CD4-positive, CD25-positive, alpha-beta regulatory T cell (primary cell): ENCODE measurements at regions not wholly inside any gene's neighbourhood (a gene's known extent, or its start where the extent isn't known, plus 50 kb on each side); places are given as distances from the start of the nearest gene placed in this dataset.

Experiments used
- ATAC-seq, 2 donors: fragments of 150-1000 bp; cut with Tn5 transposase; one replicate each; pipeline ENCODE4 v1.10.0; 2021; ENCODE audit warnings: low read depth in 2 of 2, moderate number of reproducible peaks in 2 of 2, moderate library complexity in 1 of 2
- DNase-seq, 3 donors: peaks; one replicate each; pipeline versions ENCODE4 v3.0.0 to v3.0.0-alpha.2; 2012 to 2022; ENCODE audit warnings: mixed read lengths in 1 of 3
- H3K27ac ChIP-seq: one replicate; pipeline ENCODE4 v1.7.0; 2013; ENCODE audit warnings: mild to moderate bottlenecking, low read length; ENCODE audit not compliant: insufficient read depth, poor library complexity, severe bottlenecking
- H3K27me3 ChIP-seq: one replicate; pipeline ENCODE4 v1.7.0; 2013; ENCODE audit warnings: low read length; ENCODE audit not compliant: control insufficient read depth, insufficient read depth
- H3K36me3 ChIP-seq: one replicate; pipeline ENCODE4 v1.7.0; 2013; ENCODE audit warnings: mild to moderate bottlenecking, low read length, moderate library complexity; ENCODE audit not compliant: control insufficient read depth, insufficient read depth
- H3K4me1 ChIP-seq: 2 replicates; pipeline ENCODE4 v1.7.0; 2013; ENCODE audit warnings: mild to moderate bottlenecking, low read length; ENCODE audit not compliant: insufficient read depth, control insufficient read depth, poor library complexity, severe bottlenecking
- H3K4me3 ChIP-seq: one replicate; pipeline ENCODE4 v1.7.0; 2013; ENCODE audit warnings: low read depth, mild to moderate bottlenecking, low read length, moderate library complexity
- H3K9me3 ChIP-seq, 2 experiments: 1 replicate in 1 of 2; 2 replicates in 1 of 2; pipeline ENCODE4 v1.7.0; 2013; ENCODE audit warnings: low read length in 2 of 2, mild to moderate bottlenecking in 1 of 2, moderate library complexity in 1 of 2; ENCODE audit not compliant: control insufficient read depth in 2 of 2
- H3K27ac Mint-ChIP-seq, 3 donors: one replicate each; pipeline ENCODE4 v1.8.0; 2020 to 2022; ENCODE audit warnings: mild to moderate bottlenecking in 3 of 3, mixed read lengths in 3 of 3, moderate library complexity in 2 of 3
- H3K27me3 Mint-ChIP-seq: one replicate; pipeline ENCODE4 v1.8.0; 2022; ENCODE audit warnings: mild to moderate bottlenecking, mixed read lengths
- H3K36me3 Mint-ChIP-seq: one replicate; pipeline ENCODE4 v1.8.0; 2020; ENCODE audit warnings: mixed read lengths
- H3K4me1 Mint-ChIP-seq, 4 donors: one replicate each; pipeline ENCODE4 v1.8.0; 2020 to 2022; ENCODE audit warnings: mixed read lengths in 4 of 4, mild to moderate bottlenecking in 1 of 4
- H3K4me3 Mint-ChIP-seq, 4 donors: one replicate each; pipeline ENCODE4 v1.8.0; 2020 to 2022; ENCODE audit warnings: mild to moderate bottlenecking in 4 of 4, mixed read lengths in 4 of 4, moderate library complexity in 3 of 4
- H3K9me3 Mint-ChIP-seq, 7 donors: one replicate each; pipeline ENCODE4 v1.8.0; 2020 to 2022; ENCODE audit warnings: mixed read lengths in 7 of 7, mild to moderate bottlenecking in 3 of 7, moderate library complexity in 2 of 7

- Mint-ChIP-seq H3K36me3 (no peaks in the 10 kb centered on the region), H3K27me3 (no peaks in the 10 kb centered on the region), H3K9me3 (peaks cover 0 to 21% (median 2%) of the 10 kb centered on the region in 7 donors), H3K27ac (no peak overlapping the region), H3K4me3 (no peak overlapping the region), H3K4me1 (no peaks in the 10 kb centered on the region)
- DNase-seq (no peak), ATAC-seq (no peak)
- Histone ChIP-seq H3K4me1 (no peaks in the 10 kb centered on the region), H3K4me3 (no peak overlapping the region), H3K36me3 (no peaks in the 10 kb centered on the region), H3K9me3 (peaks cover 0 to 6% of the 10 kb centered on the region in 2 experiments), H3K27me3 (no peaks in the 10 kb centered on the region), H3K27ac (no peak overlapping the region)
Measured at GRCh38 chr2:21966139-21966538, 842.4 kb downstream of the TDRD15 start.

DNA sequence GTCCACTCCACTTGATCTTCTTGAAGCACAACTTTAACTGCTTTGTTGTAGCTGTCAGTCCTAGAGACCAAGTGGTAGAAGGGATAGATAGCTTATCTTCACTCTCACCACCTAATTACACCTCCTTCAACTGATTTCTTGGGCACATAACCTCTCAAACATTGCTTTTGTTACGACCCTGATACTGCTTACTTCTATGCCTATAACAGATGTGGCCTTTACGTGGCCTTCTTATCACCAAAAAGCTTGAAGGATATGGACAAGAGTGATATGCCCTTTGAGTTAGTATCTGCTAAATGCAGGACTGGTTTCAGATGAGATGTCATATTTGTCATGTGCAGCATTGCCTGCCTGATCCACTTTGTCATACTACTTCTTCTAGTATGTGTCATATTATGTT, 847.2 kb downstream of the TDRD15 start:
- Histone ChIP-seq H3K4me3 (no peak overlapping the region), H3K9me3 (peaks cover 0 to 6% of the 10 kb centered on the region in 2 experiments), H3K4me1 (no peaks in the 10 kb centered on the region), H3K27ac (no peak overlapping the region), H3K36me3 (no peaks in the 10 kb centered on the region), H3K27me3 (no peaks in the 10 kb centered on the region)
- H3K9me3 Mint-ChIP-seq, result peaks cover 1 to 21% (median 4%) of the 10 kb centered on the region in 7 donors
- ATAC-seq (no peak), DNase-seq (no peak)
- no peaks in the 10 kb centered on the region for H3K36me3 Mint-ChIP-seq
- no peak overlapping the region for H3K27ac Mint-ChIP-seq
- H3K4me1 Mint-ChIP-seq, result no peaks in the 10 kb centered on the region
- H3K27me3 Mint-ChIP-seq, result no peaks in the 10 kb centered on the region
- no peak overlapping the region for H3K4me3 Mint-ChIP-seq

GRCh38 chr2:21972586-21972985, 848.8 kb downstream of the TDRD15 start:
- no peaks in the 10 kb centered on the region for H3K36me3 ChIP-seq
- H3K27me3 ChIP-seq, result no peaks in the 10 kb centered on the region
- Mint-ChIP-seq H3K4me3 (no peak overlapping the region), H3K36me3 (no peaks in the 10 kb centered on the region), H3K9me3 (peaks cover 1 to 20% (median 4%) of the 10 kb centered on the region in 7 donors), H3K27me3 (no peaks in the 10 kb centered on the region), H3K4me1 (no peaks in the 10 kb centered on the region), H3K27ac (no peak overlapping the region)
- no peaks in the 10 kb centered on the region for H3K4me1 ChIP-seq
- DNase-seq (no peak), ATAC-seq (no peak)
- no peak overlapping the region for H3K4me3 ChIP-seq
- no peak overlapping the region for H3K27ac ChIP-seq
- peaks cover 0 to 3% of the 10 kb centered on the region in 2 experiments for H3K9me3 ChIP-seq

DNA sequence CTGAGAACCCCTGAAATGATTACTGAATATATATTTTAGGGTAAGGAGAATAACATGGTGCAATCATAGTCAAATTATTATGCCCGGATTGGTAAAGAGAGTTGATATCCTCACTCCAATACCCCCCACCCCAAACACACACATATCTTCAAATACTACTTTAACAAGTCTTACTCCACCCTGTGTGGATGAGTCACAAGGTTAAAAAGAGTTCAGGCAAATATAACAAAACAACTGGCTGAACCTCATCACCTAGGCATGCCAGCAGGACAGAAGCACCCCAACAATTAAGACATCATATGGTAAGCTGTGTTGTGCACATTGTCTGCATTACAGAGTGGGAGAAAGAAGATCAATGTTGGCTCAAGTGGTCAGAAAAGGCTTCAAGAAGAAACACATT, 857.4 kb downstream of the TDRD15 start:
- Mint-ChIP-seq H3K4me3 (no peak overlapping the region), H3K27ac (no peak overlapping the region), H3K4me1 (no peaks in the 10 kb centered on the region), H3K27me3 (no peaks in the 10 kb centered on the region), H3K36me3 (no peaks in the 10 kb centered on the region), H3K9me3 (peaks cover 3 to 23% (median 8%) of the 10 kb centered on the region in 7 donors)
- no peaks in the 10 kb centered on the region for H3K36me3 ChIP-seq
- H3K27me3 ChIP-seq, result no peaks in the 10 kb centered on the region
- H3K4me3 ChIP-seq, result no peak overlapping the region
- peaks cover 0 to 6% of the 10 kb centered on the region in 2 experiments for H3K9me3 ChIP-seq
- H3K27ac ChIP-seq, result no peak overlapping the region
- no peaks in the 10 kb centered on the region for H3K4me1 ChIP-seq
- ATAC-seq, result no peak
- DNase-seq, result no peak

GRCh38 chr2:21993002-21993401, 869.2 kb downstream of the TDRD15 start:
- H3K27me3 Mint-ChIP-seq, result no peaks in the 10 kb centered on the region
- no peaks in the 10 kb centered on the region for H3K36me3 Mint-ChIP-seq
- peaks cover 6 to 21% of the 10 kb centered on the region in 2 experiments for H3K9me3 ChIP-seq
- no peaks in the 10 kb centered on the region for H3K27me3 ChIP-seq
- no peak overlapping the region for H3K4me3 ChIP-seq
- H3K9me3 Mint-ChIP-seq, result peaks cover 4 to 42% (median 16%) of the 10 kb centered on the region in 7 donors
- H3K27ac ChIP-seq, result no peak overlapping the region
- ATAC-seq, result no peak
- H3K27ac Mint-ChIP-seq, result no peak overlapping the region
- H3K4me1 ChIP-seq, result no peaks in the 10 kb centered on the region
- no peak for DNase-seq
- H3K4me1 Mint-ChIP-seq, result no peaks in the 10 kb centered on the region
- no peaks in the 10 kb centered on the region for H3K36me3 ChIP-seq
- H3K4me3 Mint-ChIP-seq, result no peak overlapping the region

DNA sequence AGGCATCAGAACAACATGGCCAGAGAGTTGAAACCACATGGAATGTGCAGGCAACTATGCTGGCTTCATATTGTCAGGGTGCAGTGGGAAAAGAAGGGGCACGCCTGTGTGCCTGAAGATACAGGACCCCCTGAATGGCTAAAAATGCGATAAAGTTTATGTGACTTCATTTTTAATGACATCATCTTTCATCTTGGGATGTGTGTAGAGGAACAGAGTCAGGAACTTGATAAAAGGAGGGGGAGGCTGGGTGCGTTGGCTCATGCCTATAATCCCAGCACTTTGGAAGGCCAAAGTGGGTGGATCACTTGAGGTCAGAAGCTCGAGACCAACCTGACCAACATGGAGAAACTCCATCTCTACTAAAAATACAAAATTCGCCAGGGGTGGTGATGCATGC, 872.6 kb downstream of the TDRD15 start:
- H3K4me3 Mint-ChIP-seq, result no peak overlapping the region

GRCh38 chr2:21999522-21999921, 875.8 kb downstream of the TDRD15 start:
- H3K4me1 Mint-ChIP-seq, result no peaks in the 10 kb centered on the region
- Histone ChIP-seq H3K27ac (no peak overlapping the region), H3K4me1 (no peaks in the 10 kb centered on the region), H3K36me3 (no peaks in the 10 kb centered on the region), H3K27me3 (no peaks in the 10 kb centered on the region), H3K4me3 (no peak overlapping the region), H3K9me3 (no peaks in the 10 kb centered on the region)
- H3K27me3 Mint-ChIP-seq, result no peaks in the 10 kb centered on the region
- H3K9me3 Mint-ChIP-seq, result peaks cover 3 to 39% (median 12%) of the 10 kb centered on the region in 7 donors
- no peak for ATAC-seq
- no peak overlapping the region for H3K27ac Mint-ChIP-seq
- DNase-seq, result no peak
- no peaks in the 10 kb centered on the region for H3K36me3 Mint-ChIP-seq
- H3K4me3 Mint-ChIP-seq, result no peak overlapping the region

More for the DNA sequence above, 872.6 kb downstream of the TDRD15 start:
- Histone ChIP-seq H3K9me3 (peaks cover 6 to 21% of the 10 kb centered on the region in 2 experiments), H3K27ac (no peak overlapping the region), H3K27me3 (no peaks in the 10 kb centered on the region), H3K4me1 (no peaks in the 10 kb centered on the region), H3K4me3 (no peak overlapping the region), H3K36me3 (no peaks in the 10 kb centered on the region)
- ATAC-seq, result no peak
- Mint-ChIP-seq H3K27me3 (no peaks in the 10 kb centered on the region), H3K27ac (no peak overlapping the region), H3K4me1 (no peaks in the 10 kb centered on the region), H3K9me3 (peaks cover 6 to 45% (median 14%) of the 10 kb centered on the region in 7 donors), H3K36me3 (no peaks in the 10 kb centered on the region)
- no peak for DNase-seq

DNA sequence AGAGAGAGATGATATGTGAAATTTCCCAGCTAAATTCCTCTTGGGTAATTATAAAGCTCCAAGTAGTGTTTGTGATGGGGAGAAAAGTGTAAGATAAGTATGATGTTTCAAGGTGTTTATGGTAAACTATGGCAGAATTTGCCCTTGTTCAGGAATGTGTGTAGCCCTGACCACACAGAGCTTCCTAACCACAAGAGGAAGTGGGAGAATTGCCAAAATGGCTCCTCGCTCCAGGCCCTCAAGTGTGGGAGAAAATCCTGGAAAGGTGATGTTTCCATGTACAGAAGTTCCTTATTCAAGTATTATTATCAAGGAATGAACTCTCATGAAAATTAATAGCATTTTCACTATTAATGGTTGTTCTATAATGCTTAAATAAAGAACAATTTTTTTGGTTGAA, 878.3 kb downstream of the TDRD15 start:
- Mint-ChIP-seq H3K27me3 (no peaks in the 10 kb centered on the region), H3K27ac (no peak overlapping the region), H3K4me3 (no peak overlapping the region), H3K4me1 (no peaks in the 10 kb centered on the region), H3K9me3 (peaks cover 3 to 34% (median 15%) of the 10 kb centered on the region in 7 donors), H3K36me3 (no peaks in the 10 kb centered on the region)
- no peaks in the 10 kb centered on the region for H3K36me3 ChIP-seq
- no peak for DNase-seq
- no peak overlapping the region for H3K27ac ChIP-seq
- no peak for ATAC-seq
- no peak overlapping the region for H3K4me3 ChIP-seq
- H3K27me3 ChIP-seq, result no peaks in the 10 kb centered on the region
- H3K4me1 ChIP-seq, result no peaks in the 10 kb centered on the region
- H3K9me3 ChIP-seq, result no peaks in the 10 kb centered on the region
